ENCODE measurements at regions not wholly inside any gene's neighbourhood (a gene's known extent, or its start where the extent isn't known, plus 50 kb on each side); places are given as distances from the start of the nearest gene placed in this dataset.

GRCh38 chr11:15726893-15727519, 612.3 kb downstream of the INSC start:
- no peak for DNase-seq (ENCODE audit: low read depth, low spot score)

- DNase-seq (ENCODE audit: low read depth, low spot score) = no peak
Observed at GRCh38 chr11:15727520-15727914, 612.8 kb downstream of the INSC start.

DNA sequence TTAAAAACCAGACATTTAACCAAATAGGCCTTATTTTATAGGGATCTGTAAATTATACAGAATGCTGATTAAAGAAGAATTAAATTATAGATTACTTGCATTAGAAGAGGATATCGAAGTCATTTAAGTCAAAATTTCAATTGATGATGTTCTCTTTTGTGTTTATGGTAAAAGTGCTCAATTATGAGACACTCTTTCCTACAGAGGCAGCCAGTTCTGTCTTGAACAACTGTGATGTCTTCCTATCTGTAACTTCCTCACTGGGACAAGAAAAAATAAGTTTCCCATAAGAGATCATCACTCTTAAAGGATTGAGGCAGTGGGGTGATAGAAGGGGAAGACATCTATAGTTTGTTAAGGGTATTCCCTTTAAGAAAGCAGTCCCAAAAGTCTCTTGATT, 613.5 kb downstream of the INSC start:
- no peak for DNase-seq (ENCODE audit: low read depth, low spot score)

- no peak for DNase-seq (ENCODE audit: low read depth, low spot score)
Observed at GRCh38 chr11:15730263-15730994, 615.7 kb downstream of the INSC start.

DNA sequence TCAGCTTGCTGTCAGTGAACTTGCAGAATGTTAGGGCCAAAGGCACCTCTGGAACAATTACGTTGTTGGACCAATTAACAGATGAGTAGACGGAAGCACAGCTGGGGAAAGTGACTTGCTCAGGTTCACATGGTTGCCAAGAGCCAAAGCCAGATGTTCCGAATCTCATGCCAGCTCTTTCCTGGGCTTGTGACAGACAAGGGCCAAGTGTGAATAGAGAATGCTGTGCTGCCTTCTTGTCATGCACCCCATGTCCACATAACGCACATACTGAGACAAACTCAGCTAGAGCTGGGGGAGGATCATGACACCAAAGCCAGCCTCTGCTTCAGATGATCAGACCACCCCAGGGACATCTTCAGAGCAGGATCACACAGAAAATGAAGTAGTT, 616.3 kb downstream of the INSC start:
- no peak for DNase-seq (ENCODE audit: low read depth, low spot score)

GRCh38 chr11:15735706-15736105, 620.6 kb downstream of the SOX6 start:
- DNase-seq (ENCODE audit: low read depth, low spot score) = no peak

DNA sequence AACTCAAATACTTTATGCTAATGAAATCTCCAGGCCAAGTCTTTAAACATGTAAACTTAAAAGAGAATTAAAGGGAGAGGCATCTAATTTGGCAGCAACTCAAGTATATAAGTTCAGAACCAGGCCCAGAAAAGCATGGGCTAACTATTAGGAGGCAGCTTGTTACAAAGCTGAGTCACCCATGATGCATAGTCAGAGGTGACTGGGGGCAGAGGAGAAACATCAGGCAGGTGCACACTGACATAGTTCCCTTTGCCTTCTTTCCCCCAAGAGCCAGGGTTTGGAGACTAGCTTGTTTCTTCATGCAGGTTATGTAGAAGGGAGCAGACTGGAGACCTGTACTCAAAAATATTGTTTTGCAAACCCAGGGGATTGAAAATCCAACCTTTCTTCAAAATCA, 619.0 kb downstream of the SOX6 start:
- DNase-seq (ENCODE audit: low read depth, low spot score) = no peak

GRCh38 chr11:15738931-15739330, 617.4 kb downstream of the SOX6 start:
- DNase-seq (ENCODE audit: low read depth, low spot score) = no peak

DNA sequence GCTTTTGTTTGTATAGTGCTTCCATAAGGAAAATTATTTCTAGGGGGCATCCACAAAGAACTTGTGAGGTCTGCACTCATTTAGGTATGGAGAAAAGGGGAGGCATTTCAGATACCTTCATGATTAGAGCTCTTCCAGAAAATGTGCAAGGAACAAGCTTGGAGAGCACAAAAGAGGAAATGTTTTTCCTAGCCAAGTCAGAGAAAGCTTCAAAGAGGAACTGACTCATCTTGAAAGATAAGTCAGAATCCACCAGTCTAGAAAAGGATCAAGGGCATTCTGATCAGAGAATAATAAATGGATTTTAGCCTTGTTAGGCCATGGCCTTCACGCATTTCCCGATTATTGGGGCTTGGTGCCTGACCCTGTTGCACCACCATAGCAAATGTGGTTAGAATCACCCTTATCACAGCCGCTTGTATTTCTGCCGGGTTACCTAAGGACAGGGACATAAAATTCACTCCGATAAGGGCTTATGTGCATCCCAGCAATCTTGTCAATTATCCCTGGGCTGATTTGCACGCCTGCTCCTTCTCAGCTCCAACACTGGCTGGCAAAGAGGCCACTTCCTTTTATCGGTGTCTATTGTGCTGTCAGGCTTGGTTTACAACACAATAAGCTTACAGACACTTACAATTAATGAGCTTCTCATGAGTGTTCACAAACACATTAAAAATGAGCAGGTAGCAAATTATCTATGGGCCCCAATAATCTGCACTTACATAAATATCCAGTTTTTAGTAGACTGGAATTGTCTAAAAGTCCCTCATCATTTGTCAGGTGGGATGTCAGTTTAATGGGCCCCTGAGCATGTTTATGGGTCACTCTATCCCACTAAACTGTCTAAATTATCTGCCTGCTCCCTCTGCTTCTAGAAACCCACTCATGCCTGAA, 613.5 kb downstream of the SOX6 start:
- no peak for DNase-seq (ENCODE audit: low read depth, low spot score)

DNA sequence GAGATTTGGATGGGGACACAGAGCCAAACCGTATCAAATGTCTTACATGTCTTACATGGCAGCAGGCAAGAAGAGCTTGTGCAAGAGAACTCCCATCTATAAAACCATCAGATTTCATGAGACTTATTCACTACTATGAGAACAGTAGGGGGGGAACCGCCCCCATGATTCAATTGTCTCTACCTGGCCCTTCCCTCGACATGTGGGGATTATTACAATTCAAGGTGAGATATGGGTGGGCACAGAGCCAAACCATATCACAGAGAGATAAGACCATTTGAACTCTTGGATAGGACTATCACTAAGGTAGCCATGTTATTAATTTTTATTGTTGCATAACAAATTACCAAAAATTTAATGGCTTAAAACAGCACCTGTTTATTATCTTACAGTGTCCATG, 611.7 kb downstream of the SOX6 start:
- no peak for DNase-seq (ENCODE audit: low read depth, low spot score)

GRCh38 chr11:15745266-15745665, 611.1 kb downstream of the SOX6 start:
- no peak for DNase-seq (ENCODE audit: low read depth, low spot score)

DNA sequence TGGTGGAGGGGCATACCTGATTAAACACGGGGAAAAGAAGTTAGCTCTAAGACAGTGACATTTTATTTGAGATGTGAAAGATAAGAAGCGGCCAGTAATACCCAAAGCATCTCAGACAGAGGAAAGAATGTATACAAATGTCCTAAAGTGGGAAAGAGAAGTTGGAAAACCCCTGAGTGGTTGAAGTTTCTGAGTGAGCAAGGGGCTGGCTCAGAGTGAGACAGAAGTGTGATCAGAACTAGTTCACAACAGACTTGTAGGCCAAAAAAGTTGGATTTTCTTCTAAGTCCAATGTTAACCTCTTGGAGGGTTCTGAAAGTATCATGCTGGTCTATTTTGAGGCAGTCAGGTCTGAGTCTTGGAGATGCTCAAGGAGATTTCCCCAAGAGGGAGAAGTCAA, 608.7 kb downstream of the SOX6 start:
- DNase-seq (ENCODE audit: low read depth, low spot score) = no peak

DNA sequence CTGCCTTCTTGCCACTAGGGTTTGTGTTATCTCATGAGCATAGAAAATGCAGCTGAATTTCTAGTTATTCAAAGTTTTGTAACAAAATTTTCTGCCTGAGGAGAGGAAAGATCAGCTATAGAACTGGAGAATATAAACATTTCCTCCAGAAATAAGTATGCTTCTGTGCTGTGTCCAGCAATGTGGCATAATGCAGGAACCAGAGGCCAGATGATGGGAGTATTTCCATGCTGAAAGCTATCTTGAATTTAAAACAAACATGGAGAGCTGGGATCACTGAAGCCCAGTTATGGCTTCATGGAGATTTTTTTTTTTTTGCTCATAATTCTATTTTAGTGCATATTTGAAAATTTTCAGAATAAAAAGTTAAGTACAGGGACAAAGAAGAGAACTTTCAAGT, 608.2 kb downstream of the SOX6 start:
- no peak for DNase-seq (ENCODE audit: low read depth, low spot score)

GRCh38 chr11:15748741-15749140, 607.6 kb downstream of the SOX6 start:
- DNase-seq (ENCODE audit: low read depth, low spot score) = no peak

- no peak for DNase-seq (ENCODE audit: low read depth, low spot score)
Observed at GRCh38 chr11:15750535-15751308, 605.6 kb downstream of the SOX6 start.

GRCh38 chr11:15754221-15754620, 602.1 kb downstream of the SOX6 start:
- no peak for DNase-seq (ENCODE audit: low read depth, low spot score)

DNA sequence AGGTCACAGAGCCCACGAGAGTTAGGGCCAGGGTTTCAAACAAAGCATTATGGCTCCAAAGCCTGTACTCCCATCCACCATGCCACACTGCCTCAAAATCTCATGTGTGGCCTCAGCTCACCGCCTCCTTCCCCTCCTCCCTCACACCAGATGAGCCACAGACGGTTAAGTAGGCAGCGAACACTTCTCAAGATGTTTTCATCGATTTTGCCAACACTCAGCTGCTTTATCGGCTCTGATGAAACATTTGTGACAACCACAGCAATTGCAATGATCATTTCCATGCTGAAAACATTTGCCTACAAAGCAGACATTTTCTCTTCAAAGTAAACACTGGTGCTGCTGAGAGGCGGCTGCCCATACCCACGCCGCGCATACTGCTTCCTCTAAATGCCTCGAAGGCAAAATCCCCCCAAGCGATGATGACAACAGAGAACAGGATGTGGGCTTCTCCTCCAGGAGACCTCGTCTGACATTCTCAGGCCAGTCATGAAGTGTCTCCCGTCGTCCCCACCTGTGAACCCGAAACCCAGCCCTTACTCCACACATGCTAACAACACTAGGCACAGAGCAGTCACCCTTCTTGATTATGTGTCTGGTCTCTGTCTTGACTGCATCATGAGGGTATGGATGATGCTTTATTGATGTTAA, 599.2 kb downstream of the SOX6 start:
- DNase-seq (ENCODE audit: low read depth, low spot score) = no peak

DNA sequence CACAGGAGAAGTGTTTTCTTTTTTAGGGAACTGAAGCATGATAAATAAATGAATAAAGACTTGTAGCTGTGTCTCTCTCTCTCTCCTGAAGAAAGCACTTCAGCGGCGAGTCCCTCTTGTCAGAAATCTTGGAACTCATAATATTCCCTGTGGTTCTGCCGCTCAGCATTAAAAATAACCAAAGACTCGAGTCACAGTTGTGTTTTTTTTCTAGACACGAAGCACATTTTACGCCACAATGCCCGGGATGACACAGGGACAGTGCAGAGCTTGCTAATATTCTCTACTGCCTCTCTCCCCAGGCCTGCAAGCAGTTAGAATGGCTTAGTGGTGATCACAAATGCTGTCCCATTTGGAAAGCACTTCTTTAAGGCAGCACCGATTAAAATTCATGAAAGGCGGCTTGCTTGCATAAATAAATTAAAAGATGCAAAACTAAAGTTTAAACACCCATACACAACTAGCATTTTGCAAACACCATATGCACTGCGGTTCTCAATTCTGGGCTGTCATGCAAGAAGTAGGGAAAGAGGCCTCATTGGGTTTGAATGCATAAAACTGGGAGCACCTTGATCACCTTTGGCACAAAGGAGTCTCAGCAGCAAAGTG, 597.4 kb downstream of the SOX6 start:
- no peak for DNase-seq (ENCODE audit: low read depth, low spot score)

DNA sequence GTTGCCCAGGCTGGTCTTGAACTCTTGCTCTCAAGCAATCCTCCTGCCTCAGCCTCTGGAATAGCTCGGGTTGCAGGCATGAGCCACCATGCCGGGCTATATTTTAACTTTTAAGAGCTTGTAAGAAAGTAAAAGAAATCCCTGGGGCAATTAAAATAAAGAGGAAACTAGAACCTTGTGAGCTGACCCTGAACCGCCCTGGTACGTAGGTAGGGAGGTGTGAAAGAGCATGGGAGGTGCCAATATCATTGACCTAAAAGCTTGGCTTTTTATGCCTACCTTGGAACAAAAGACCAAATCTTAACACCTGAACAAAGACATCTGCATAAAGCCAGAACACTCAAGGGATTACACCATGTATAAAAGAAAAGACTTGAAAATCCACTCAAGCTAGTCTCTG, 595.1 kb downstream of the SOX6 start:
- no peak for DNase-seq (ENCODE audit: low read depth, low spot score)

- DNase-seq (ENCODE audit: low read depth, low spot score) = no peak
Observed at GRCh38 chr11:15764326-15764725, 592.0 kb downstream of the SOX6 start.

DNA sequence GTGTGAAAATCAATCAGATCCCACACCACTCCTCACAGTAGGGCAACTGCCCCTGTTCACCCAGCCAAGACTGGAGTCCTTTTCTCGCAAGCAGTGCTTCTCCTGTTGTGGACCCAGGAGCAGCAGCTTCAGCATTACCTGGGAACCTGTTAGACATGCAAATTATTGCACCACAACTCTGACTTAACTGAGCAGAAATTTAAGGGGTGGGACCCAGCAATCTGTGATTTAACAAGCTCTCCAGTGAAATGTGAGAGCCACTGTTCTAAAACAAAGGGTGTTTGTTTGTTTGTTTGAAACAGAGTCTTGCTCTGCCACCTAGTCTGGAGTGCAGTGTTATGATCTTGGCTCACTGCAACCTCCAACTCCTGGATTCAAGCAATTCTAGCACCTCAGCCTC, 591.4 kb downstream of the SOX6 start:
- no peak for DNase-seq (ENCODE audit: low read depth, low spot score)

All from pulmonary artery endothelial cell (primary cell).